H1 (cell line): ENCODE measurements at regions not wholly inside any gene's neighbourhood (a gene's known extent, or its start where the extent isn't known, plus 50 kb on each side); places are given as distances from the start of the nearest gene placed in this dataset.

ENCODE experiments used
- BACH1 ChIP-seq: IDR thresholded peaks from 2 replicates; pipeline ENCODE4 v1.6.1; 2012; ENCODE audit warnings: low read length, improper control_type of control experiment
- CEBPB ChIP-seq: IDR thresholded peaks from 2 replicates; pipeline ENCODE4 v1.6.1; 2012; ENCODE audit warnings: low read depth, low read length
- CTBP2 ChIP-seq: IDR thresholded peaks from 2 replicates; pipeline ENCODE4 v1.7.0; 2011; ENCODE audit warnings: borderline replicate concordance, mild to moderate bottlenecking, moderate library complexity, mixed read lengths, low read length; ENCODE audit not compliant: insufficient read depth, insufficient read length
- EP300 ChIP-seq, 2 experiments: IDR thresholded peaks; 1 replicate in 1 of 2; 2 replicates in 1 of 2; pipeline ENCODE4 v1.6.1; 2011 to 2012; ENCODE audit warnings: low read depth in 2 of 2, low read length in 2 of 2, mild to moderate bottlenecking in 2 of 2, borderline replicate concordance in 1 of 2, inconsistent platforms in 1 of 2, moderate library complexity in 1 of 2
- GABPA ChIP-seq: IDR thresholded peaks from 2 replicates; pipeline ENCODE4 v1.6.1; 2011; ENCODE audit warnings: mild to moderate bottlenecking, low read length, moderate library complexity, borderline replicate concordance; ENCODE audit not compliant: insufficient read depth
- POLR2AphosphoS5 ChIP-seq: IDR thresholded peaks from 2 replicates; pipeline ENCODE4 v1.6.1; 2011; ENCODE audit warnings: low read depth, low read length
- SIRT6 ChIP-seq: IDR thresholded peaks from one replicate; pipeline ENCODE4 v1.7.1; 2012; ENCODE audit warnings: low read length, inconsistent platforms
- SP4 ChIP-seq: IDR thresholded peaks from 2 replicates; pipeline ENCODE4 v1.6.1; 2012; ENCODE audit warnings: low read length, inconsistent platforms
- SUZ12 ChIP-seq: fragments of 200-600 bp; sonication (generic); IDR thresholded peaks from 2 replicates; pipeline ENCODE4 v1.6.1; 2012; ENCODE audit warnings: mild to moderate bottlenecking, inconsistent platforms, low read length, moderate library complexity, mixed read lengths
- TF ChIP-seq, protein P1 (sequence below): fragments of 300-600 bp; sonication (generic); IDR thresholded peaks from 2 replicates; pipeline ENCODE4 v1.7.1; 2012; ENCODE audit warnings: low read length, moderate library complexity, mild to moderate bottlenecking, inconsistent platforms; ENCODE audit not compliant: insufficient replicate concordance

DNA sequence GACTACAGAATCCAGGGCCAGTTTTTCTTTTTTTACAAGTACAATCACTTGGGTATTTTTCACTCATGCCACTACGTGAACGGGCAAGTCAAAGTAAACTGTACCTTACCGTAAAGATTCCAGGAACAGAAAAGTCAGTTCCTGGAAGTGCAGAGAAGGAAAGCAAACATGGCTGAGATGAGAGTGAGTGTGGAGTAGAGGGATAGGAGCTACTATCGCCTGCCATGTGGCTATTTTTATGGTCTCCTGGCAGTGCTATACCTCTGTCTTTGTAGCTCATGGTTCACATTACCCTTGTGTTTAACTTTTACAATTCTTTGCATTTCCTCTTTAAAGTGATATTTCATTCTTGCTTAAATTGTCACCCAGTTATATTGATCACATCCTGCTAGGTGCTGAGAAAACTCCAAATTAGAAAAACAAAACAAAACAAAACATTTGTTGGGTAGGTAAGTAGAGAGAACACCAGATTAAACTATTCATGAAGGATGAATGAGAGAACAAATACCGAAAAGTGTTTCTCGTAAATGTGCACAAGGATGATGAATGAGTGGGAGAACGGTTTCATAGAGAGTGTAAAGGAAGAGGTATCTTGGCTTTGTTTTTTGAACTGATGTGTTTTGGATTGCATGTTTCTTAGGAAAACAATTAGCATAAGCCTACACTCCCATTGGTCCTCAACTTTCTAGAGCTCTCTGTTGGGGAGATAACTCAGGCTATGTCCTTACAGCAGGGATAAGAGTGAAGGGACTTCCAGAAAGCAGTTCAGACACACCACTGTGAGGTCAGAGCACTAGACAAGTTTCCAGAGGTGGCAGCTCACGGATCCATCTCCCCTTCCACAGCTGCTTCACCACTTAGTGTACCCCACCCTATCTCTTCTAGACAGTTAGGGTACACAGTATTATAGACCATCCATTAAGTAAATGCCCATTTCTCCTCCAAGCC, 163.7 kb downstream of the IPO8 start (continued):
- TF ChIP-seq, protein P1, sequence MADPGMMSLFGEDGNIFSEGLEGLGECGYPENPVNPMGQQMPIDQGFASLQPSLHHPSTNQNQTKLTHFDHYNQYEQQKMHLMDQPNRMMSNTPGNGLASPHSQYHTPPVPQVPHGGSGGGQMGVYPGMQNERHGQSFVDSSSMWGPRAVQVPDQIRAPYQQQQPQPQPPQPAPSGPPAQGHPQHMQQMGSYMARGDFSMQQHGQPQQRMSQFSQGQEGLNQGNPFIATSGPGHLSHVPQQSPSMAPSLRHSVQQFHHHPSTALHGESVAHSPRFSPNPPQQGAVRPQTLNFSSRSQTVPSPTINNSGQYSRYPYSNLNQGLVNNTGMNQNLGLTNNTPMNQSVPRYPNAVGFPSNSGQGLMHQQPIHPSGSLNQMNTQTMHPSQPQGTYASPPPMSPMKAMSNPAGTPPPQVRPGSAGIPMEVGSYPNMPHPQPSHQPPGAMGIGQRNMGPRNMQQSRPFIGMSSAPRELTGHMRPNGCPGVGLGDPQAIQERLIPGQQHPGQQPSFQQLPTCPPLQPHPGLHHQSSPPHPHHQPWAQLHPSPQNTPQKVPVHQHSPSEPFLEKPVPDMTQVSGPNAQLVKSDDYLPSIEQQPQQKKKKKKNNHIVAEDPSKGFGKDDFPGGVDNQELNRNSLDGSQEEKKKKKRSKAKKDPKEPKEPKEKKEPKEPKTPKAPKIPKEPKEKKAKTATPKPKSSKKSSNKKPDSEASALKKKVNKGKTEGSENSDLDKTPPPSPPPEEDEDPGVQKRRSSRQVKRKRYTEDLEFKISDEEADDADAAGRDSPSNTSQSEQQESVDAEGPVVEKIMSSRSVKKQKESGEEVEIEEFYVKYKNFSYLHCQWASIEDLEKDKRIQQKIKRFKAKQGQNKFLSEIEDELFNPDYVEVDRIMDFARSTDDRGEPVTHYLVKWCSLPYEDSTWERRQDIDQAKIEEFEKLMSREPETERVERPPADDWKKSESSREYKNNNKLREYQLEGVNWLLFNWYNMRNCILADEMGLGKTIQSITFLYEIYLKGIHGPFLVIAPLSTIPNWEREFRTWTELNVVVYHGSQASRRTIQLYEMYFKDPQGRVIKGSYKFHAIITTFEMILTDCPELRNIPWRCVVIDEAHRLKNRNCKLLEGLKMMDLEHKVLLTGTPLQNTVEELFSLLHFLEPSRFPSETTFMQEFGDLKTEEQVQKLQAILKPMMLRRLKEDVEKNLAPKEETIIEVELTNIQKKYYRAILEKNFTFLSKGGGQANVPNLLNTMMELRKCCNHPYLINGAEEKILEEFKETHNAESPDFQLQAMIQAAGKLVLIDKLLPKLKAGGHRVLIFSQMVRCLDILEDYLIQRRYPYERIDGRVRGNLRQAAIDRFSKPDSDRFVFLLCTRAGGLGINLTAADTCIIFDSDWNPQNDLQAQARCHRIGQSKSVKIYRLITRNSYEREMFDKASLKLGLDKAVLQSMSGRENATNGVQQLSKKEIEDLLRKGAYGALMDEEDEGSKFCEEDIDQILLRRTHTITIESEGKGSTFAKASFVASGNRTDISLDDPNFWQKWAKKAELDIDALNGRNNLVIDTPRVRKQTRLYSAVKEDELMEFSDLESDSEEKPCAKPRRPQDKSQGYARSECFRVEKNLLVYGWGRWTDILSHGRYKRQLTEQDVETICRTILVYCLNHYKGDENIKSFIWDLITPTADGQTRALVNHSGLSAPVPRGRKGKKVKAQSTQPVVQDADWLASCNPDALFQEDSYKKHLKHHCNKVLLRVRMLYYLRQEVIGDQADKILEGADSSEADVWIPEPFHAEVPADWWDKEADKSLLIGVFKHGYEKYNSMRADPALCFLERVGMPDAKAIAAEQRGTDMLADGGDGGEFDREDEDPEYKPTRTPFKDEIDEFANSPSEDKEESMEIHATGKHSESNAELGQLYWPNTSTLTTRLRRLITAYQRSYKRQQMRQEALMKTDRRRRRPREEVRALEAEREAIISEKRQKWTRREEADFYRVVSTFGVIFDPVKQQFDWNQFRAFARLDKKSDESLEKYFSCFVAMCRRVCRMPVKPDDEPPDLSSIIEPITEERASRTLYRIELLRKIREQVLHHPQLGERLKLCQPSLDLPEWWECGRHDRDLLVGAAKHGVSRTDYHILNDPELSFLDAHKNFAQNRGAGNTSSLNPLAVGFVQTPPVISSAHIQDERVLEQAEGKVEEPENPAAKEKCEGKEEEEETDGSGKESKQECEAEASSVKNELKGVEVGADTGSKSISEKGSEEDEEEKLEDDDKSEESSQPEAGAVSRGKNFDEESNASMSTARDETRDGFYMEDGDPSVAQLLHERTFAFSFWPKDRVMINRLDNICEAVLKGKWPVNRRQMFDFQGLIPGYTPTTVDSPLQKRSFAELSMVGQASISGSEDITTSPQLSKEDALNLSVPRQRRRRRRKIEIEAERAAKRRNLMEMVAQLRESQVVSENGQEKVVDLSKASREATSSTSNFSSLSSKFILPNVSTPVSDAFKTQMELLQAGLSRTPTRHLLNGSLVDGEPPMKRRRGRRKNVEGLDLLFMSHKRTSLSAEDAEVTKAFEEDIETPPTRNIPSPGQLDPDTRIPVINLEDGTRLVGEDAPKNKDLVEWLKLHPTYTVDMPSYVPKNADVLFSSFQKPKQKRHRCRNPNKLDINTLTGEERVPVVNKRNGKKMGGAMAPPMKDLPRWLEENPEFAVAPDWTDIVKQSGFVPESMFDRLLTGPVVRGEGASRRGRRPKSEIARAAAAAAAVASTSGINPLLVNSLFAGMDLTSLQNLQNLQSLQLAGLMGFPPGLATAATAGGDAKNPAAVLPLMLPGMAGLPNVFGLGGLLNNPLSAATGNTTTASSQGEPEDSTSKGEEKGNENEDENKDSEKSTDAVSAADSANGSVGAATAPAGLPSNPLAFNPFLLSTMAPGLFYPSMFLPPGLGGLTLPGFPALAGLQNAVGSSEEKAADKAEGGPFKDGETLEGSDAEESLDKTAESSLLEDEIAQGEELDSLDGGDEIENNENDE = no peak
- no peak for TF ChIP-seq EP300 (IDR thresholded peaks at IDR 0.05; ENCODE audit: borderline replicate concordance in 1 of 2, low read depth in 2 of 2, low read length in 2 of 2)
- no peak for TF ChIP-seq BACH1
- no peak for TF ChIP-seq POLR2AphosphoS5
- TF ChIP-seq CEBPB = no peak
- TF ChIP-seq GABPA = no peak
- TF ChIP-seq CTBP2 = no peak
- no peak for TF ChIP-seq SUZ12
- no peak for TF ChIP-seq SP4
- TF ChIP-seq SIRT6 = no peak
